Loucy (cell line): ENCODE measurements at regions not wholly inside any gene's neighbourhood (a gene's known extent, or its start where the extent isn't known, plus 50 kb on each side); places are given as distances from the start of the nearest gene placed in this dataset.

Experiments
- EZH2phosphoT487 ChIP-seq: fragments of 200-600 bp; IDR thresholded peaks from 2 replicates; pipeline ENCODE4 v1.6.1; 2018; ENCODE audit warnings: antibody characterized with exemption, mild to moderate bottlenecking, moderate library complexity, borderline replicate concordance
- TF ChIP-seq, protein P1 (sequence below): fragments of 200-600 bp; sonication (generic); conservative IDR thresholded peaks from 2 replicates; pipeline ENCODE4 v1.5.1; 2014; ENCODE audit warnings: mild to moderate bottlenecking, antibody characterized with exemption, low read length

DNA sequence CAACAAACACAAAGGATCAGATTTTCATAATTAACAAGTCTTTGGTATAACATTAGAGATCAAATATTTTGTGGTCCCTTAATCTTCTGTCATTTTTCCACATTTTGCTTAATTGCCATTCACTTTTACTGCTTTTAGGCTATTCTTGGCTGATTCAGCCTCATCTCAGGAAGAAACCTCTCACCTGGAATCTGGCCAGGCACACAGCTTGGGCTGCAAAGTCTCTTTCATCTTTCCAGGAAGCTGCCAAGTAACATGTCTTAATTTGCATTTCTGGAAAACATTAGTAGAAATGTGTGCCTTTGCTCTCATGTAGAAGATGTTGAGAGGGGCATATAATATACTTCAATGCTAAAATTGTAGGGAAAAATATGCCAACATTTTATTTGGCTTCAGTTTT, 174.2 kb upstream of the STEAP4 start:
- TF ChIP-seq, protein P1, sequence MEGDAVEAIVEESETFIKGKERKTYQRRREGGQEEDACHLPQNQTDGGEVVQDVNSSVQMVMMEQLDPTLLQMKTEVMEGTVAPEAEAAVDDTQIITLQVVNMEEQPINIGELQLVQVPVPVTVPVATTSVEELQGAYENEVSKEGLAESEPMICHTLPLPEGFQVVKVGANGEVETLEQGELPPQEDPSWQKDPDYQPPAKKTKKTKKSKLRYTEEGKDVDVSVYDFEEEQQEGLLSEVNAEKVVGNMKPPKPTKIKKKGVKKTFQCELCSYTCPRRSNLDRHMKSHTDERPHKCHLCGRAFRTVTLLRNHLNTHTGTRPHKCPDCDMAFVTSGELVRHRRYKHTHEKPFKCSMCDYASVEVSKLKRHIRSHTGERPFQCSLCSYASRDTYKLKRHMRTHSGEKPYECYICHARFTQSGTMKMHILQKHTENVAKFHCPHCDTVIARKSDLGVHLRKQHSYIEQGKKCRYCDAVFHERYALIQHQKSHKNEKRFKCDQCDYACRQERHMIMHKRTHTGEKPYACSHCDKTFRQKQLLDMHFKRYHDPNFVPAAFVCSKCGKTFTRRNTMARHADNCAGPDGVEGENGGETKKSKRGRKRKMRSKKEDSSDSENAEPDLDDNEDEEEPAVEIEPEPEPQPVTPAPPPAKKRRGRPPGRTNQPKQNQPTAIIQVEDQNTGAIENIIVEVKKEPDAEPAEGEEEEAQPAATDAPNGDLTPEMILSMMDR: no peak
- TF ChIP-seq EZH2phosphoT487: no peak
